Prostate gland (tissue), 2 donors: ENCODE measurements at regions not wholly inside any gene's neighbourhood (a gene's known extent, or its start where the extent isn't known, plus 50 kb on each side); places are given as distances from the start of the nearest gene placed in this dataset.

Experiments
- CTCF ChIP-seq, 4 experiments: fragments of 200-600 bp in 2 of 4; fragments of 450-650 bp in 2 of 4; sonication (generic) in 2 of 4; IDR thresholded peaks; 1 replicate in 3 of 4; 2 replicates in 1 of 4; pipeline ENCODE4 v1.5.1; 2016 to 2019; ENCODE audit warnings: antibody characterized with exemption in 4 of 4, mild to moderate bottlenecking in 2 of 4, moderate library complexity in 2 of 4
- POLR2A ChIP-seq: fragments of 450-650 bp; IDR thresholded peaks from one replicate; pipeline ENCODE4 v1.6.1; 2016; ENCODE audit warnings: antibody characterized with exemption, mild to moderate bottlenecking
- POLR2AphosphoS5 ChIP-seq: sonication (generic); formaldehyde crosslinking; IDR thresholded peaks from one replicate; pipeline ENCODE4 v1.6.1; 2017; ENCODE audit warnings: antibody characterized with exemption

- no peak for TF ChIP-seq CTCF (IDR thresholded peaks at IDR 0.05)
- TF ChIP-seq POLR2AphosphoS5 = no peak
- TF ChIP-seq POLR2A = no peak
Measured at GRCh38 chr21:32184065-32184464, 94.8 kb downstream of the MIS18A start.
